MG63 (cell line): ENCODE measurements at regions not wholly inside any gene's neighbourhood (a gene's known extent, or its start where the extent isn't known, plus 50 kb on each side); places are given as distances from the start of the nearest gene placed in this dataset.

Experiments
- DNase-seq: peaks from one replicate; pipeline ENCODE4 v3.0.0-alpha.2; 2020
- H3K27me3 ChIP-seq: fragments of 250-450 bp; sonication (Bioruptor Pico); 2 replicates; pipeline ENCODE4 v1.5.1; 2020; ENCODE audit warnings: mild to moderate bottlenecking, moderate library complexity
- H3K36me3 ChIP-seq: fragments of 250-450 bp; sonication (Bioruptor Pico); 2 replicates; pipeline ENCODE4 v1.5.1; 2020; ENCODE audit warnings: mild to moderate bottlenecking, moderate library complexity
- H3K4me3 ChIP-seq: fragments of 250-450 bp; sonication (Bioruptor Pico); 2 replicates; pipeline ENCODE4 v1.5.1; 2020; ENCODE audit warnings: mild to moderate bottlenecking, moderate library complexity
- H3K9me3 ChIP-seq: fragments of 250-450 bp; sonication (Bioruptor Pico); 2 replicates; pipeline ENCODE4 v1.5.1; 2020; ENCODE audit warnings: mild to moderate bottlenecking, moderate library complexity

GRCh38 chr20:60500038-60500701, 541.9 kb downstream of the CDH26 start:
- Histone ChIP-seq H3K4me3 (no peak overlapping the region), H3K27me3 (peaks cover 2% of the 10 kb centered on the region; the same call in 1 of the 2 replicates), H3K36me3 (no peaks in the 10 kb centered on the region), H3K9me3 (no peaks in the 10 kb centered on the region)
- DNase-seq: no peak

- Histone ChIP-seq H3K4me3 (no peak overlapping the region), H3K27me3 (peaks cover 2% of the 10 kb centered on the region; the same call in 1 of the 2 replicates), H3K9me3 (no peaks in the 10 kb centered on the region), H3K36me3 (no peaks in the 10 kb centered on the region)
- no peak for DNase-seq
These were observed 542.8 kb downstream of the CDH26 start for GRCh38 chr20:60501048-60501447.

- Histone ChIP-seq H3K9me3 (no peaks in the 10 kb centered on the region), H3K36me3 (no peaks in the 10 kb centered on the region), H3K4me3 (no peak overlapping the region), H3K27me3 (peaks cover 2% of the 10 kb centered on the region; the same call in 1 of the 2 replicates)
- DNase-seq: no peak
These were observed 544.7 kb downstream of the CDH26 start for GRCh38 chr20:60502881-60503280.

GRCh38 chr20:60505423-60505822, 547.2 kb downstream of the CDH26 start:
- peak; percentile 22 for DNase-seq
- Histone ChIP-seq H3K36me3 (no peaks in the 10 kb centered on the region), H3K27me3 (no peaks in the 10 kb centered on the region; the same call in 1 of the 2 replicates), H3K9me3 (no peaks in the 10 kb centered on the region), H3K4me3 (no peak overlapping the region)

GRCh38 chr20:60506061-60506460, 547.8 kb downstream of the CDH26 start:
- Histone ChIP-seq H3K36me3 (no peaks in the 10 kb centered on the region), H3K4me3 (no peak overlapping the region), H3K27me3 (no peaks in the 10 kb centered on the region; the same call in 1 of the 2 replicates), H3K9me3 (no peaks in the 10 kb centered on the region)
- DNase-seq: no peak

- no peaks in the 10 kb centered on the region; the same call in 1 of the 2 replicates for H3K27me3 ChIP-seq
- DNase-seq: no peak
- no peaks in the 10 kb centered on the region for H3K9me3 ChIP-seq
- no peaks in the 10 kb centered on the region for H3K36me3 ChIP-seq
- H3K4me3 ChIP-seq: no peak overlapping the region
These were observed 549.0 kb downstream of the CDH26 start for GRCh38 chr20:60507087-60507694.

GRCh38 chr20:60509407-60509806, 551.2 kb downstream of the CDH26 start:
- Histone ChIP-seq H3K27me3 (no peaks in the 10 kb centered on the region), H3K36me3 (no peaks in the 10 kb centered on the region), H3K4me3 (no peak overlapping the region), H3K9me3 (peaks cover 4% of the 10 kb centered on the region)
- DNase-seq: no peak

- no peak for DNase-seq
- peaks cover 4% of the 10 kb centered on the region for H3K9me3 ChIP-seq
- H3K4me3 ChIP-seq: no peak overlapping the region
- H3K27me3 ChIP-seq: no peaks in the 10 kb centered on the region
- H3K36me3 ChIP-seq: no peaks in the 10 kb centered on the region
These were observed 552.1 kb downstream of the CDH26 start for GRCh38 chr20:60510356-60510755.

- H3K4me3 ChIP-seq: no peak overlapping the region
- DNase-seq: peak; percentile 76
These were observed 554.2 kb downstream of the CDH26 start for GRCh38 chr20:60512443-60512842.

GRCh38 chr20:60513141-60513540, 554.9 kb downstream of the CDH26 start:
- DNase-seq: peak; percentile 9
- Histone ChIP-seq H3K36me3 (no peaks in the 10 kb centered on the region), H3K27me3 (no peaks in the 10 kb centered on the region), H3K4me3 (no peak overlapping the region), H3K9me3 (peaks cover 4% of the 10 kb centered on the region)

More at GRCh38 chr20:60512443-60512842, 554.2 kb downstream of the CDH26 start:
- peaks cover 4% of the 10 kb centered on the region for H3K9me3 ChIP-seq
- no peaks in the 10 kb centered on the region for H3K36me3 ChIP-seq
- no peaks in the 10 kb centered on the region for H3K27me3 ChIP-seq

- Histone ChIP-seq H3K27me3 (no peaks in the 10 kb centered on the region), H3K36me3 (no peaks in the 10 kb centered on the region)
- DNase-seq: no peak
These were observed 558.2 kb downstream of the CDH26 start for GRCh38 chr20:60516442-60516841.

GRCh38 chr20:60518022-60518421, 559.8 kb downstream of the CDH26 start:
- H3K27me3 ChIP-seq: no peaks in the 10 kb centered on the region
- no peak overlapping the region for H3K4me3 ChIP-seq
- DNase-seq: no peak

More at GRCh38 chr20:60516442-60516841, 558.2 kb downstream of the CDH26 start:
- Histone ChIP-seq H3K9me3 (peaks cover 4% of the 10 kb centered on the region), H3K4me3 (no peak overlapping the region)

GRCh38 chr20:60525397-60525796, 567.2 kb downstream of the CDH26 start:
- H3K4me3 ChIP-seq: no peak overlapping the region
- H3K27me3 ChIP-seq: no peaks in the 10 kb centered on the region
- H3K36me3 ChIP-seq: no peaks in the 10 kb centered on the region
- no peaks in the 10 kb centered on the region; the same call in 1 of the 2 replicates for H3K9me3 ChIP-seq
- DNase-seq: no peak

More at GRCh38 chr20:60518022-60518421, 559.8 kb downstream of the CDH26 start:
- peaks cover 4% of the 10 kb centered on the region for H3K9me3 ChIP-seq
- no peaks in the 10 kb centered on the region for H3K36me3 ChIP-seq

- Histone ChIP-seq H3K36me3 (no peaks in the 10 kb centered on the region), H3K27me3 (no peaks in the 10 kb centered on the region), H3K9me3 (no peaks in the 10 kb centered on the region; the same call in 1 of the 2 replicates), H3K4me3 (no peak overlapping the region)
- no peak for DNase-seq
These were observed 569.4 kb downstream of the CDH26 start for GRCh38 chr20:60527656-60528055.

GRCh38 chr20:60528141-60528540, 569.9 kb downstream of the CDH26 start:
- DNase-seq: peak; percentile 17
- Histone ChIP-seq H3K27me3 (no peaks in the 10 kb centered on the region), H3K4me3 (no peak overlapping the region), H3K36me3 (no peaks in the 10 kb centered on the region), H3K9me3 (no peaks in the 10 kb centered on the region)

GRCh38 chr20:60529149-60529548, 570.9 kb downstream of the CDH26 start:
- no peak for DNase-seq
- Histone ChIP-seq H3K27me3 (no peaks in the 10 kb centered on the region), H3K4me3 (no peak overlapping the region), H3K36me3 (no peaks in the 10 kb centered on the region), H3K9me3 (no peaks in the 10 kb centered on the region)

- Histone ChIP-seq H3K4me3 (no peak overlapping the region), H3K36me3 (no peaks in the 10 kb centered on the region), H3K27me3 (peaks cover 2% of the 10 kb centered on the region; the same call in 1 of the 2 replicates), H3K9me3 (no peaks in the 10 kb centered on the region)
- no peak for DNase-seq
These were observed 577.0 kb downstream of the CDH26 start for GRCh38 chr20:60535211-60535610.

GRCh38 chr20:60540591-60540990, 582.4 kb downstream of the CDH26 start:
- H3K4me3 ChIP-seq: no peak overlapping the region
- no peaks in the 10 kb centered on the region for H3K36me3 ChIP-seq
- DNase-seq: no peak
- peaks cover 3% of the 10 kb centered on the region; the same call in 1 of the 2 replicates for H3K27me3 ChIP-seq
- H3K9me3 ChIP-seq: no peaks in the 10 kb centered on the region
